ENCODE measurements at regions not wholly inside any gene's neighbourhood (a gene's known extent, or its start where the extent isn't known, plus 50 kb on each side); places are given as distances from the start of the nearest gene placed in this dataset.
"Not testable (repeated sequence)": the region's sequence is repeated elsewhere in the genome, so short reads cannot be mapped to it uniquely, and the experiment has no call there.

DNA sequence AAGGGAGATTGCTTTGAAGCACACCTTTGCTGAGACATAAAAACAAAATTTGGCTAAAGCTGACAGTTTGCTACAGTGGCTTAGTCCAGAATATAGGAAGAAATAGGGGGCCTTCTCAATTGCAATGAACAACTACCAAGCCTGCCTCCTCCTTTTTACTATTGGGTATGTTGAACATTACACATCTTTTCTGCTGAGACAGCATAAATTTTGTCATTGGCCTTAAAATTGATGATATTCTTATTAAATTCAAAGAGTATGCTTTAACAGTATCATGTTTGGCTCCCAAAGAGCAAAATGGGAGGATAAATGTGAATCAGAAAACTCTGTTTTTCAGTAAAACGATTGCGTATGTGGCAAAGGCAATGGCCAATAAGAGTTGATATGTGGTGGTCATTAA, 721.9 kb upstream of the IGFBP7 start:
- DNase-seq, result no peak

DNA sequence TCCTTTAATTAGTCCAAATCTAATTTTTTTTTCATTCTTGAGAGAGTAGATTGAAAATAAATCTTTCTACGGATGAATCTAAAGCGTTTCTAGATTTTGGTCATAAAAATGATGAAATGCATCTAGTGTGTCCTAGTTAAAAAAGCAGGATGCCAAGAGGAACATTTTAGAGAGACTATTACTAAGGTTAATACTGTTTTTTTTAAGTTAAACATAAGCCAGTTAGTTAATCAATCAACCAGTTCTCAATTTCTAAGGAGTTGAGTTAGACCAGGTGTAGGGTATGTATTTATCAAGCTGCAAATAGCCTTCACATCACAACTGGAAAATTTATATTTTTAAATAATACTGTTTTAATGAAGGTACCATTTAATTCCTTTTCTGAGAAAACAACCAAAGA, 679.5 kb upstream of the IGFBP7 start:
- DNase-seq, result no peak

- DNase-seq, result no peak
These were observed 667.7 kb upstream of the IGFBP7 start for GRCh38 chr4:57777876-57778275.

GRCh38 chr4:57774681-57775080, 664.5 kb upstream of the IGFBP7 start:
- DNase-seq, result no peak

- no peak for DNase-seq
These were observed 664.0 kb upstream of the IGFBP7 start for GRCh38 chr4:57774171-57774570.

GRCh38 chr4:57766341-57766740, 656.2 kb upstream of the IGFBP7 start:
- DNase-seq, result no peak

DNA sequence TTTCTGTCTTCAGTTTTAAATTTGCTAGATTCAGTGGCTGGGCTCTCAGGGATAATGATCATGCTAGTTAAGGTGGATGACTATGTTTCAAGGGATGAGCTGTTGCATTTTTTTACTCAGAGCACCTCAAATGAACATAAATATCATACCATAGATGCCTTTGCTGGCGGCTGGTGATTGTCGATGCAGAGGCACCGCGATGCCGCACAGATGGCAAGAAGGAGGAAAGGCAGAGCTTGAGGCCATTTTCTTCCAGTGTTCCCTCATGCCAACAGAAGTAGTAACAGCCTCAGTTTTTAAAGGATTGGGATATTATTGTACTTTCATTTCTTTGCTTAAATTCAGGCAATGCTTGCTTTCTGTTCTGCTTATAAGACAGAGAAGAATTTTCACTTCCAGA, 654.7 kb upstream of the IGFBP7 start:
- DNase-seq, result no peak

DNA sequence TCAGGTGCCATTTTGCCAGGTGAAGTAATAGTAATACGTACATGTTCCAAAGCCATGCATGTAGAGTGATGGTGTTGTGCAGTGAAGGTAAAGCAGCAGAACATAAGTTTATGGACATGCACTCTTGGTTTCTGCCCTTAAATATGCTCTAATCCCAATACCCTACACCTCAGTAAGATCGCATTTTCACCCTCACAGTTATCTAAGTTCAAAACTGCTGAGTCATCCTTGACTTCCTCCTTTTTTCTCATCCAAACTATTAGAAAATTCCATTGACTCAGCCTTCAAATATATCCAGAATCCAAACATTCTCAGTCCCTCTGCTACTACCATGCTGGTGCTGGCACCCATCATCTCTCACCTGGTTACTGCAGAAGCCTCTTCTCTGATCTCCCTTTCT, 652.9 kb upstream of the IGFBP7 start:
- peak; percentile 13 for DNase-seq

DNA sequence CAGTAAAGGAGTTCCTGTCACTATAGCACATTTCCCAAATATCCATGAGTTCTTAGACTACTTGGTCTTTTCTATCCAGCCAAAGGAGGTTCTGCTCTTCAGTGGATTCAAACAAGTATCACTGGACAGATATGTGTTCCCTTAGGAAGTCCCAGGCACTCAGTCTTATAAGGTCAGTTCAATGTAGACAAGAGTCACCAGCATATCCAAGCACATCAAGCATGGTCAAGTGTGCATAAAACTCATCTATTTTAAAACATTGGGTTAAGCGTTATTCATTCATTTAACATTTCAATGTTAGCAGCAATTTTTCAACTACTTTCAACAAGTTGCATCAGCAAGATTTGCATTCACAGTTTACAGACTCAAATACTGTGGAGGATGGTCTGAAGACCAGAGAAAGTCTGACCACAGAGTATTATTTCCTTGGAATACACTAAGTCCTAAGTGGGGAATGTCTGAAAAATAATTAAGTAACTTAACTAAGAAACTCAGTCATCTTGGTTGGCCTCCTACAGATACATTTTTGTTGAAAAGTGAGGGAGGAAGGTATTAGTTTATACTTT, 630.5 kb upstream of the IGFBP7 start:
- no peak for DNase-seq

- DNase-seq, result no peak
These were observed 626.6 kb upstream of the IGFBP7 start for GRCh38 chr4:57736781-57737180.

DNA sequence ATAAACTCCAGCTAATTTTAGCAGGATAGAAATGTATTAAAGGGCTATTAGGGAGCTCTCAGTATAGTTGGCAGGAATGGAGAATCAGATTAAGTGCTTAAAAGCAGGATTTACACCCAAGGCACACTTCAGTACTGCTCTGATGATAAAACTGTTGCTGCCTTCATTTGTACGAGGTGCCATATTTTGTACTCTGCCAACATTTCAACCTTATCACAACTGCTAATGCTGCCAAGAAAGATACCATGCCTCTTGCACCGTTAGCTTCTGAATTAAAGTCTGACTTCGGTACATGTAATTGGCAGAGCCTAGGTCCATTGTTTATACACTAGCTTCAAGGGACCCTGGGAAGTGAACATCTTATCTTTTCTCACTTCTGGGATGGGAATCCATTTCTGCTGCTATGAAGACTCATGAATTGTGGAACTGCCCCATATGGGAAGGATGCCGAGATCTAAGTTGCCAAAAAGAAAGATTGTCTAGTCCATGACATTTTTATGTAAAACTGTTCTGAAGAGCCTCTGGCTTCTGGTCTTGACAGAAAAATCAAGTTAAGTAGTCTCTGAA, 624.0 kb upstream of the IGFBP7 start:
- no peak for DNase-seq

GRCh38 chr4:57729775-57730570, 619.8 kb upstream of the IGFBP7 start:
- not testable (repeated sequence) for DNase-seq

DNA sequence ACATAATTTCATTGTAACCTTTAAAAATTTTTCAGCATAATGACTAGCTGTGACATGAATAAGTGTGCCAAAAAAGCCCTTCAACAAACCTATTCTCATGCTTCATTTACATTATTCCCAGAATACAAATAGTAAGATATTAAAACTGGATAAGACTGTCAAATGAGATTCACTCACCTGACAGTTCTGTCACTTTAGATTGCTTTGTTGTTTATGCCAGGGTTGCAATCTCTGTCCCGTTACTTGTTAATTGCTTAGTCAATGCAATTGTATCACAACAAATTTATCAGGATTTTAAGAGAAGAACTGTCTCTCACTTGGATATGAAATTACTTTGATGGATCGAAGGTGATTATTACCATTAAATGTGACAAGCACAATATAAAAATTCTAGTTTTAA, 616.0 kb upstream of the IGFBP7 start:
- DNase-seq, result no peak

DNA sequence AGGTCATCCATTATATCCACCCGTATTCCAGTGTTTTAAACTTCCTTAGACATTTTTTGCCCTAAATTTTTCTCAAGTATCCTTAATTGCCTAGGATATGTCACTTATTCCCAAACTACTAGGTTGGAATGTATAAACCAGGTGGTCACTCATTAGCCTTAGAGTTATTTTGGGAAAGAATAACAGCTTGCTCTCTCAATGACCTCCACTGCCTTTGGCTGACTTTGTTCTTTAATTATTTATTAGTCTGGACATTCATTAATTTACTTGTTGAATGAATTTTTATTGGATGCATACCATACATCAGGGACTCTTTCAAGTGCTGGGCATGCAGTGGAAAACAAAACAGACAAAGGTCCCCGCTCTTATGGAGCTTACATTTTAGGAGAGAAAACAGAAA, 609.3 kb upstream of the IGFBP7 start:
- DNase-seq, result no peak

GRCh38 chr4:57714313-57714712, 604.1 kb upstream of the IGFBP7 start:
- DNase-seq, result not testable (repeated sequence)

DNA sequence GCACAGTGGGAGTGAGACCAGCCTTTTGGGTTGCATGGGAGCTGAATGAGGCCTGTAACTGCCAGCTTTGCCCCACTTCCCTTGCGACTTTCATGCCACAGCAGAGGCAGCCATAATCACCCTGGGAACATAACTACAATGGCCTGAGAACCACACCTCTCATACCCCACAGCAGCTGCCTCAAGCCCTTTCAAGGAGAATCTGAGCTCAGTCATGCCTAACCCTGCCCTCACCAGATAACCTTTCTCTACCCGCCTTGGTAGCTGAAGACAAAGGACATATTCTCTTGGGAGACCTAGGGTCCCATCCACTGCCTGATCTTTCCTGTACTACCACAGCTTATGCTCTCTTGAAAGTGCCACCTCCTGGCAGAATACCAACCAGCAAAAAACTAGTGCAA, 599.9 kb upstream of the IGFBP7 start:
- no peak for DNase-seq

DNA sequence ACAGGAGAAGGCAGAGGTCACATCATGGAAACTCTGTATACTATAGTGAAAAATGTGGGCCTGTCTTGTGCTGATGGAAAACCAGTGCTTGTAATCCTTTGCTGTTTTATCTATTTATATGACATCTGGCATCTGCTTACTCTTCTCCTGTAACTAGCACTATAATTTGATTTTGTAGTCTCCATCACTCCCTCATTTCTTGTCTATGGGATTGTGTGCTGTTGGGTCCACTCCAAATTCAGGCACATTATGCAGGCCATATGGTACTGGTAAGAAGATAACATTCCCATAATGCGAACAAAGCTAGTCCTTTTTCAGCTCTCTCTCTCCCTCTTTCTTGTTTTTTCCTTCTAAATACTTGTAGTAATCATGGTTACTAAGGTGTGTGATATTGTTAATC, 581.2 kb upstream of the IGFBP7 start:
- DNase-seq, result no peak

DNA sequence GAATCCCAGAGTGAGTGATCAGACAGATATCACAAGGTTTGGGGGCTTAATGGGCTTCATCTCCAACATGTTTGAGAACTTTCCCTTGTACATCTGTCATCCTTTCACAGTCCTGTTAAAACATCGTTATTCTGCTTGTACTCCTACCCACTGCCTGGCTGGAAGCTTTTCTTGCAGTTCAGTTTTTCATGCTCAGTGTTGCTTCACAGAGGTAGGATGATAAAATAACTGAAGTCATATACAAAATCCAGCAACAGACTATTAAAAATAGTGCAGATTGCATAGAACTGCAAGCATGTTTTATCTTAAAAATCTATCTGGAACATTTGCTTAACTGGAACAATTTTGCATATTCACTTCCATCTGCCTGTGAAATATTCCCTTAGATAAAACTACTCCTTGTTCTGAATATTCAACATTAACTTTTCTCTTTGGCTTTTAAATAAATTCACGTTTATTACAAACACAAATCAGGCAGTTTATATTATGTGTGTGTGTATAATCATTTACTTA, 579.6 kb upstream of the IGFBP7 start:
- DNase-seq, result no peak

DNA sequence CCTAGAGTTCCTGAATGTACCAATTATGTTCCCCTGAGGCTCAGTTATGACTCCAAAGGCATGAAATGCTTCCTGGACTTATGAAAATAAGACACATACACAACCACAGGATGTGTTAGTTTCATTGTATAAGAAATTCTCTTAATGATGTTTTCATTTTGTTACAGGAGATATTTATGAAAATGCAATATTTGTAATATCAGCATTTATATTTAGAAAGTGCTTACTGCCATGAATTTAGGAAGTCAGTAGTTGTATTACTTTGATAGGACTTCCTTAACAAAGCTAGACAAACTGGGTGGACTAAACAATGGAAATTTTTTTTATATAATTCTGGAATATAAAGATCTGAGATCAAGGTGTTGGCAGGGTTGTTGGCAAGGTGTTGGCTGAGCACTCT, 572.1 kb upstream of the IGFBP7 start:
- no peak for DNase-seq

DNA sequence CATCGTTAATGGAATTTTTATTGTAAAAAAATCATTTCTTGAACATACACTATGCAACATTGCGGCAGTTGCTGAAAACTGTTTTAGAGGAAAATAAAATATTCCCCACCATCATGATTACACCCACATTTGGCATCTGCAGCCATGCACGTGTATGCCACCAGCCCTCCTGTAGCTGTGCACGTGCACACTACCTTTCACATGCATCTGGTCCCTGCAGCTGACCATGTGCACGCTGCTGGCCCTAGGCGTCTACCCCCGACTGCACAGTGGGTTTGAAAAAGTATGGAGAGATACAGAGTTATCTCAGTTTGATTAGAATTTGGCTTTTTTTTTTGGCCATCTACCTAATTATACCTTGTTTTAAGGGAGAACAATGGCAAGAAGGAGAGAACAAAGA, 569.8 kb upstream of the IGFBP7 start:
- DNase-seq, result no peak

DNA sequence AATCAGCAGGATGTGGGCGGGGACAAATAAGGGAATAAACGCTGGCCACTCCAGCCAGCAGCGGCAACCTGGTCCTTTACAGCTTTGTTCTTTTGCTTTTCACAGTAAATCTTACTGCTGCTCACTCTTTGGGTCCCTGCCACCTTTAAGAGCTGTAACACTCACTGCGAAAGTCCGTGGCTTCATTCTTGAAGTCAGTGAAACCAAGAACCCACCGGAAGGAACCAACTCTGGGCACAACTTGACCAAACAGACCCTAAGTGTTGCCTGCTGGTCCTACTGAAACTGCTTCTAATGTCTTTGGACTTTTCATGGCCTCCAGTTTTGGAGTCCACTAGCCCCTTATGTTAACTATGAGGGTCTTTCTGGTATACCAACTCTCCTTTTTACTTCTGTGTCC, 566.2 kb upstream of the IGFBP7 start:
- DNase-seq, result no peak

GRCh38 chr4:57672846-57673433, 562.8 kb upstream of the IGFBP7 start:
- DNase-seq, result no peak

GRCh38 chr4:57668621-57669020, 558.4 kb upstream of the IGFBP7 start:
- no peak for DNase-seq

DNA sequence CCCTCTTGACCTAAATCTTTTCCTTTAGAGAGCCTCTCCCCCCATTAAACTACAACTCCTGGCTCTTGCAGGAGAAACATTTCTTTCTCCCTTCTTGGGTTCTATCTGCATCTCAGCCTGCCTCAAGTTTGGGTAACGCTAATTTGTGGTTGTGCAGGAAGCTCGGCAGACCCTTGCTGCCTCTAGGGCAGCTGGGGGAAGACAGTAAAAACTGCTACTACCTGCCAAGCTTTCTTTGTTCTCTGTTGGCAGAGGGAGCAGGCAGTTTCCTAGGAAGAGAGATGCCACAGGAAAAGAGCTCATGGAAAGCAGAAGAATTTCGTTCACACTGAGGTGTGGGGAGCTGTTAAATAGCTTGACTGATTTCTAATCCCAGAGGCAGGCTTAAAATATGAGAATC, 555.6 kb upstream of the IGFBP7 start:
- DNase-seq, result no peak
